CD4-positive, alpha-beta T cell treated with Interleukin-12 subunit alpha and Interleukin-12 subunit beta, for 1 hour (primary cell): ENCODE measurements at regions not wholly inside any gene's neighbourhood (a gene's known extent, or its start where the extent isn't known, plus 50 kb on each side); places are given as distances from the start of the nearest gene placed in this dataset.
"Not testable (repeated sequence)": the region's sequence is repeated elsewhere in the genome, so short reads cannot be mapped to it uniquely, and the experiment has no call there.

Experiments
- DNase-seq: peaks from one replicate; pipeline ENCODE4 v3.0.0-alpha.2; 2020

GRCh38 chr6:112464901-112465665, 118.0 kb downstream of the RFPL4B start:
- DNase-seq = no peak

- DNase-seq = no peak
These were observed 119.4 kb downstream of the RFPL4B start for GRCh38 chr6:112466373-112467151.

DNA sequence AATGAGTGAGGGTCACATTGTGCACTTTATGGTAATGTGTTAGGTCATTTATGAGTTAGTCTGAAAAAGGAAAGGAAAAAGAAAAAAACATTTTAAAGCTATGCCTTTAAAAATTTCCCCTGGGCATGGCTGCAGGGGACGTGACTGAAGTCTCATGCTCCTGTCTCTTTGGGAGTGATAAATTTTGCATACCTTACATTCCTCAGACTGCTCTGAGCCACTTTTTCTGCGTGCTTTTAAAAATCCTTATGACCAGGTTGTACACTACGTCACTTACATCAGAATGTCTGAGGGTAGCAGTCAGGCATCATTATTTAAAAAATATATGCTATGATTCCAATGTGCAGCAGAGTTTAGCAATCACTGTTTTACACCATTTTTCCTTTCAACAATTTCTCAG, 121.2 kb downstream of the RFPL4B start:
- no peak for DNase-seq

DNA sequence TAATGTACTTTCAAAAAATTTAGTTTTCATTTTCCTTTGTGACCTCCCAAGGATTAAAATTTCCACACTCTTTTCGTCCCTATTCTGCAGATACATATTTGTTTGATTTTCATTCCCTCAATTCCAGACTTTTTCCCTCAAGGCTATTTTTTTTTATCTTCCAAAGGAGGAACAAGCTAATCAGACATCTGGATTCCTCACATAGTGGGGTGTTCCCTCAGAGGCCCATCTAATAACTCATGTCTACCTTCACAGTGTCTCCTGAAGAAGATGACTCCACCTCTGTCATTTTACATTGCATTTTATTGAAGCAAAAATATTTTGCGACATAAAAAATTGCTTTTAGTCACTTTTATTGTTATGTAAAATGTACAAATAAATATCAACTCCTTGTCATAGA, 122.2 kb downstream of the RFPL4B start:
- no peak for DNase-seq

DNA sequence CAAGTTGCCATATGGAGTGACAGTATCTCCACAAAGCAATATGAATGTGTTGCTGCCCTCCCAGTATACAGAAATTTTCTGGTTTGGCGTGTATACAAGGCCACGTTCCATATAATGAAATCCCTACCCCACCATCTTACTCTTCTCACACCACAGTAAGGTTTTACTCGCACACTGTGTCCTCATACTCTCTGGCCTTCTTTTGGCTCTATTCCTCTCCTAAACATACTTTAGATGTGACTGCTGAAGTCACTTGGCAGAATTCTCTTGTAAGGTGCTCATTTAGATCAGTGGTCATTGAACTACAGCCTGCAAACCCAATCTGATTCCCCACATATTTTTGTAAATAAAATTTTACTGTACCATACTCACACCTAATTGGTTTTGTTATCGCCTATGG, 123.2 kb downstream of the RFPL4B start:
- no peak for DNase-seq

DNA sequence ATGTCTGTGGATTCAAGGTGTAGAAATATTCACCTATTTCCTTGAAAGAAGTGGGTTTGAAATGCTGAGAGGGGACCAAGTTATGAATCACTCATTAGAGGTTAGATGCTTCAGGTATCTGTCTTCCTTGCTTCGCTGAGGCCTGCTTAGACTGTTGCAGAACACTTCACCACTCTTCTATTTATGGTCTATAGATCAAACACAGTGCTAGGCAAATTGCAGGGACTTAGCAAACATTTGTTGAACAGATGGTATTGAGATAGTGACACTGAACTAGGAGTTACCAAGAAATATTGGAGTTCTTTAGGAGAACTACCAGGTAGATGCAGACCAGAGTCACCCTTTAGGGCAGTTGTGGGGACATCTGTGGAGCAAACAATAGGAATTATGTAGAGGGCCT, 123.8 kb downstream of the RFPL4B start:
- no peak for DNase-seq

GRCh38 chr6:112475083-112475482, 128.0 kb downstream of the RFPL4B start:
- DNase-seq = no peak

DNA sequence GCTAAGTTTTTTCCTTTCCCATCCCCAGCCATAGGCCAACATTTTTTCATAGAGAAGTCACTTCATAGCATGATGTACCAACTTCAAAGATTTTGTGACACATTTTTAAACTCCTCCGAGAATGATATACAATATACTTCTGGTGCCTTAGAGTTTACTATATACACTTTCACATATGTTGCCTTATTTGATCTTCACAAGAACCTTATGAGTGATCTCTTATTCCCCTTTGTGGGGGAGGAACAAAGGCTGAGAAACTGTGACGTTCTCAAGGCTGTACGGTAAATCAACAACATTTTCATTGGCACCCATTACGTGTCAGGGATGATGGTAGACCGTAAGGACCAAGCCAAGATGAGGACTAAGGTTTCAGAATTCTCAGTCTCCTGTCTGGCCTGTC, 130.0 kb downstream of the RFPL4B start:
- no peak for DNase-seq

DNA sequence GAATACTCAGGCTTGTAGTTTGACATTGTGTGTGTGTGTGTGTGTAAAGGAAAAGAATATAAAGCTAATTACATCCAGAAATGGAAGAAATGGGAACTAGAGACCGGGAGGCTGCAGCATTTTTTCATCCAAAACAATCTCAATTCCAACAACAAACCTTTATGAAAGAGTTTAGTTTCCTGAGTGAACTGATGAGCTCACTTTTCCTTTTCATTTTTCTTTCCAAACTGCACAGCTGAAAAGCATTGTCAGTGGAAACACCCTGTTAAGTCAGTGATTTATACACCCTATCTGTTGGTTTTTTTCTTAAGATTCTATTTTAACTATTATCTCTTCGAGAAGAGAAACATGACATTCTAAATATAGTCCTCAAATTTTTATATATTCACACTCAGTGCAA, 130.9 kb downstream of the RFPL4B start:
- no peak for DNase-seq

DNA sequence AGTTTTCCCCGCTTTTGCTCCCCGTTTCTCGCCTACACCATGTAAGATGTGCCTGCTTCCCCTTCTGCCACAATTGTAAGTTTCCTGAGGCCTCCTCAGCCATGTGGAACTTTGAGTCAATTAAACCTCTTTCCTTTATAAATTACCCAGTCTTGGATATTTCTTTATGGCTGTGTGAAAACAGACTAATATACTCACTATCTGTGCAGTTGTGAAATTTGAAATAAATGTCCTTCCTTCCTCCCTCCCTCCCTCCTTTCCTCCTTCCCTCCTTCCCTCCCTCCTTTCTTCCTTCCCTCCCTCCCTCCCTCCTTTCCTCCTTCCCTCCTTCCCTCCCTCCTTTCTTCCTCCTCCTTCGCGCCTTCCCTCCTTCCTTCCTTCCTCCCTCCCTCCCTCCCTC, 132.8 kb downstream of the RFPL4B start:
- not testable (repeated sequence) for DNase-seq

- no peak for DNase-seq
These were observed 133.4 kb downstream of the RFPL4B start for GRCh38 chr6:112480553-112480952.

- no peak for DNase-seq
These were observed 134.1 kb downstream of the RFPL4B start for GRCh38 chr6:112481211-112481610.

DNA sequence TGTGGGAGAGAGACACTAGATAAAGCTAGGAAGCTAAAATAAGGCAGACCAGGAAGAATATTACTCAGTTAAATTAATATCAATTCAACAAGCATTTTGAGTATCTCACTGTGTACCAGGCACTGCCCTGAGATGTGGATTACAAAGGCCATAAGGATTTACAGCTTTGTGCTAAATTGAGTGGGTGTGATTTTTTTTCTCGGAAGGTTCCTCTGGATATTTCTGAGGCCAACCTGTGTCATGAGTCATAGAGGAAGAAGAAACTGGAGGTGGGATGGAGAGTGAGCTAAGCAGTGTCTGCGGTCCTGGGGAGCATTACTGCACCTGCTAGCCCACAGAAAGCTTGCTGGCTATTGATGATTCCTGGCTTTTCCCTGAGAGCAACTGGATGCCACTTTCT, 135.2 kb downstream of the RFPL4B start:
- DNase-seq = no peak

DNA sequence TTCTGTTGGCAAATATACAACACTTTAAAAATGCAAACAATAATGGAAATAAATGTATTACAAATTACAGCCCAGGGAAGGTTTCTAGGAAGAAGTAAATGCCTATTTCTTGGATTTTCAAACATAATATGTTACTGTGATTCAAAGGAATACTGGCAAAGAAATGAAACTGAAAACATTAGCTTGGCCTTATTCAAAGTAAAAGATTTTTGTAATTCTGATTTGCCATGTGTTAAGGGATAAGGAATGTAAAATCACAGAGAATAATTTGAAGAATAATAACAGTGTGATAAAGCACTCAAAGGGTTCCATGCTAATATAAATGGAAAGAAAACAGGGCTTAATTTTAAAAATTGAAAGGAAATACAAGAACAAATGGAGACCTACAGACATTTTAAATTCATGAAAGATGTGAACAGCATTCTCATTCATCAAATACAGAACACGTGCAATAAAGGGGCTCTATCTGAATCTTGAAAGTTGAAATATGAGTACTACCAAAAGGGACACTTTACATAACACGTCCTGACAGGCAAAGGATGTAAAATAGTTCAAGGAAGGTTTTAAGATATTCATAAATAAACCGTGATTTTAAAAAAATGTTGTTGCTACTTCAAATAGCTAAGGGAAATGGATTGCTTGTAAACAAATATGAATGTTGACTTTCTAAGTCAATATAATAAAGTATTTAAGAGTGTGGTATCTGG, 138.1 kb downstream of the RFPL4B start:
- DNase-seq = no peak

- no peak for DNase-seq
These were observed 138.7 kb downstream of the RFPL4B start for GRCh38 chr6:112485827-112486212.

DNA sequence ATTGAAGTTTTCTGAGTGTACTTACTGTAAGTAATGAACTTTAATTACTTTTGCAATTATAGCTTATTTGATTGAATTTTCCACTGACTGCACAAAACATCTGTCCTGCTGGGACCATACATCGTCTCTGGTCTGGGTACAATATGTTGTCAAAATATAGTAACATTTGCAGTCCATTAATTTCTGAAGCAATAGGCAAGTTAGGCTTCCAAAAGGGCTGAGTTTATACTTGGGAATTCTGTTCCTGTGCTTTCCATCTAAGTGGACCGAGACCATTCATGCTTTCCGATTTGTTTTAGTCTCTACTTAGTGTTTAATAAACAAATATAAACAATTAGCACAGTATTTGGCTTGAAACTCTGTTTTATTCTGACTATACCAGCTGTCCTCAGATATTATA, 139.3 kb downstream of the RFPL4B start:
- no peak for DNase-seq

- no peak for DNase-seq
These were observed 141.1 kb downstream of the RFPL4B start for GRCh38 chr6:112488238-112488637.

- DNase-seq = no peak
These were observed 154.6 kb downstream of the RFPL4B start for GRCh38 chr6:112501705-112502104.

DNA sequence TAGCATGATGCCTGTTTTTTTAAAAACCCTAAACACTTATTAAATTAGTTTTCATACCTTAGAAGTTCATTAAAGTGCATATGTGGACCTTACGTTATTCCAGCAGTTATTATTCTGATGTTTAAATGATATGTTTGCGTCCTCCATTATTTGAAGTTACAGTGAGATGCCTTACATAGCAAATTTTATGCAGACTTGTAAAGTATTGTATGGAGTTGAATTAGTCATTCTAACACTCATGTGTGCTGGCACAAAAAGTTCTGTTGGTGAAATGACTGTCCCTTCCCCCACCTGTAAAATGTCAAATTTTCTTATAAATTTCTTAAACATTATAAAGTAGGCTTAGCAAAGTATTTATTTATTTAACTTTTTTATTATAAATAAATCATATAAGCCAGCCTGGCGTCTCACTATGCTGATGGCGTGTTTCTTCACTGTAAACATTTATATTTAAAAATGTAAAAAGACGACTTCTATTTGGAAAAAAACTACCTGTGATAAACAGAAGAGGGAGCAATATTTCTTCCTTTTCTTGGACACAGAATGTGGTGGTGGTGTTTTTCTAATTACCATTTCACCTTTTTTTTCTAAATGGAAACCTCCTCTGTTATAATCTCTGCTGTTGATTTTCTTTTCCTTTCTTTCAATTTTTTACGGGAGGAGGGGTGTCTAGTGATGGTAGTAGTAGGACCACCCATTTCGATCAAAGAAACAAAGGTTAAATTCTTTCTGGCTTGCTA, 155.4 kb downstream of the RFPL4B start:
- DNase-seq = no peak

DNA sequence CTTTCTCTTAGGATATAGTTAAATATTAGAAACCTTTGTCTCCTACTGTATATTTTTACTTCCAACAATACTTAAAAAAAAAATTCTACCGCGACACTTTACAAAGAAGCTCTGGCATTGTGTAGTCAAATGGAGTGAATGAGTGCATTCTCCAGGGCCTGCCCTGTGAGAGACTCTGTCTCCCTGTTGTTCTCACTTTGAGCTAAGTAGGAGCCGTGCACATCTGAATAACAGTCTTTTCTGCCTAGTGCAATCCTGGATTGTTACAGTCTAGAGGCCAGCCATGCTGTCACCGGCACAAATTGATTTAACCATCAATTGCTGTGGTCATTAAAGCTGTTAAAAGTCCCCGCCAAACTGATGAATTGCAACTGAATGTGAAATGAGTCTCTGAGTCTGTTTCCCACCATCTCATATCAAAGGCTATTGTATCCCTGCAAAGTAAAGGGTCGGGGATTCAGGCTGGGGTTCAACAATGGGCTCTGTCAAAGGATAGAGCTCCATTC, 156.0 kb downstream of the RFPL4B start:
- no peak for DNase-seq

- DNase-seq = no peak
These were observed 157.5 kb downstream of the RFPL4B start for GRCh38 chr6:112504621-112505020.

DNA sequence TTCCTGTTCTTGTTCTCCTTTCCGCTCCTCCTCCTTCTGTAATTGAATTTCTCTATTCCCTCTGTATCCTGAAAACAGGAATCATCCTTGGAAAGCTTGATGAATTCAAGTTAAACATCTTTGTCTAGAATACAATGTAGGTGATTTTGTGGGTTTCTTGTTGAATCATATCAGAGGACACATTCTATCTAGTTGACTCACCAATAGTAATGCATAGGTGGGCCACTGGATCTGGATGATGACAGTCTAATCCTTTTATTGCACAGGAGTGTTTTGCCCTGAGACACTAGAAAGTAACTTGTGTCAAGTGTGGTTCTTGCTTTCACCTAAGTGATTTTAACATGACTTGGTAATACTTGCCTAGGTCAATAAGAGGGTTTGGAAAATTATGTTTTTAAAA, 164.3 kb downstream of the RFPL4B start:
- DNase-seq = no peak

DNA sequence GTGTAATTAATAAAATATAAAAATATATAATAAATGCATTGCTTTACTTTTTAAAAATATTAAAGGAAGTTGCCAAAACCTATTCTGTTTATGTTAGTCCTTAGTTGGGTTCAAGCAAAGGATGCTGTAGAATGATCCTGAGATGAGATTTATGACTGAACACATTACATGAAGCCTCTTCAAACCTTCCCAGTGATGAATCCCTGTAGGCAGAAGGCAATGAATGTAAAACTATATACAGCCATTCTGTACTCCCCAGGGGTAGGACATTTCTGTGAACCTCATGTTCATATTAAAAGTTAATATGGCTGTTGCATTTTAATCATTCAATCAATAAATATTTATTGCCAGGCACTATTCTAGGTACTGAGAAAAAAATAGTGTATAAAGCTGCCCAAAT, 166.0 kb downstream of the RFPL4B start:
- DNase-seq = no peak
